Activated naive CD4-positive, alpha-beta T cell treated with anti-CD3 and anti-CD28 coated beads, Interleukin-2, amount 50 U/mL, for 72 hours (primary cell): ENCODE measurements at regions not wholly inside any gene's neighbourhood (a gene's known extent, or its start where the extent isn't known, plus 50 kb on each side); places are given as distances from the start of the nearest gene placed in this dataset.

ENCODE experiments used
- ATAC-seq, 2 donors: fragments of 150-1000 bp; cut with Tn5 transposase; 2 replicates each; pipeline ENCODE4 v1.10.0; 2021; ENCODE audit warnings: mild to moderate bottlenecking in 2 of 2, moderate library complexity in 2 of 2
- DNase-seq, 2 donors: peaks; one replicate each; pipeline ENCODE4 v3.0.0; 2021 to 2022; ENCODE audit warnings: low spot score in 2 of 2
- H3K27ac Mint-ChIP-seq, 2 donors: one replicate each; pipeline ENCODE4 v1.8.0; 2022; ENCODE audit warnings: mild to moderate bottlenecking in 2 of 2, mixed read lengths in 2 of 2
- H3K36me3 Mint-ChIP-seq, 2 donors: one replicate each; pipeline ENCODE4 v1.8.0; 2022; ENCODE audit warnings: mixed read lengths in 2 of 2
- H3K9me3 Mint-ChIP-seq, 2 donors: one replicate each; pipeline ENCODE4 v1.8.0; 2022; ENCODE audit warnings: mixed read lengths in 2 of 2

GRCh38 chr2:17115042-17115441 lies 403.2 kb downstream of the RAD51AP2 start:
- Mint-ChIP-seq H3K9me3 (no peaks in the 10 kb centered on the region), H3K27ac (no peak overlapping the region), H3K36me3 (no peaks in the 10 kb centered on the region)
- DNase-seq (no peak), ATAC-seq (no peak)

DNA sequence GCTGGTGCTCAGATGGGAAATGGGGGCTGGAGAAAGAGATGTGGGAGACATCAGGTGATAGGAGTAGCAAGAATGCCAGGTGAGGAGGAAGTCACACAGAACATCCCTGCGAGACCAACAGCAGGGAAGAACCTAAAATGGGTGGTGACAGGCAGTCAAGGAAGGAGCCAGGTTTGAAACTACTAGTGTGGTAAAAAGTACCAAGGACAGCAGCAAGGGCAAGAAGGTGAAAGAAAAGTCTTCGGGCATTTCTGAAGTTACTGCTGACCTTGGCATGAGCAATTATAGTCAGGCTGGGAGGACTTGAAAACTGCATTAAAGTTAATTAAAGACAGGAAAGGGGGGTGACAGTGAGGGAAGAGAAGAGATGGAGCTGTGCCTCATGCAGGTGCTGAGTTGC lies 410.4 kb downstream of the RAD51AP2 start:
- H3K36me3 Mint-ChIP-seq = no peaks in the 10 kb centered on the region
- DNase-seq (no peak), ATAC-seq (no peak)
- peaks cover 7 to 15% of the 10 kb centered on the region in 2 donors for H3K9me3 Mint-ChIP-seq
- no peak overlapping the region for H3K27ac Mint-ChIP-seq

GRCh38 chr2:17107151-17107550 lies 411.1 kb downstream of the RAD51AP2 start:
- ATAC-seq (no peak), DNase-seq (no peak)
- Mint-ChIP-seq H3K36me3 (no peaks in the 10 kb centered on the region), H3K27ac (no peak overlapping the region), H3K9me3 (peaks cover 7 to 15% of the 10 kb centered on the region in 2 donors)

- H3K36me3 Mint-ChIP-seq = no peaks in the 10 kb centered on the region
- H3K9me3 Mint-ChIP-seq = peaks cover 7 to 15% of the 10 kb centered on the region in 2 donors
- no peak overlapping the region for H3K27ac Mint-ChIP-seq
- DNase-seq (no peak), ATAC-seq (no peak)
These were observed 411.8 kb downstream of the RAD51AP2 start for GRCh38 chr2:17106418-17106817.

DNA sequence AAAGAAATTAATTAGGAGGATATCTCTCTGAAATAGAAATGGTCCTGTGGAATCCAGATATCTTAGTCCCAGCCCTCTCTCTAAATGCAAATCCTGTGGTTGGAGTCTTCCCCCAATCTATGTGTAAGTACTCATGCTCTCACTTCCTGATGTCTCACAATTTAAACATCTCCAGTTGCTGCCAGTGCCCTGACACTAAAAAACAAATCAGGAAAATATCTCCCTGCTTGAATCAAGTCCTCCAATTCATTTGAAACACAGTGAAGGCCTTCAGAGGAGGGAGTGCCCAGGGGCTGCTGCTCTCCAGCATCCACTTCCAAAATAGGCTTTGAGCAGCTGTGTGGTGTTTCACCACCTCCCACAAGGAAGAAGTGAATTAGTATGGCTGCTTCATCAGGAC lies 413.8 kb downstream of the RAD51AP2 start:
- DNase-seq (no peak), ATAC-seq (no peak)
- H3K9me3 Mint-ChIP-seq = peaks cover 7 to 15% of the 10 kb centered on the region in 2 donors
- no peaks in the 10 kb centered on the region for H3K36me3 Mint-ChIP-seq
- H3K27ac Mint-ChIP-seq = no peak overlapping the region

GRCh38 chr2:17101596-17101995 lies 416.6 kb downstream of the RAD51AP2 start:
- ATAC-seq (no peak), DNase-seq (no peak)
- Mint-ChIP-seq H3K9me3 (peaks cover 0 to 3% of the 10 kb centered on the region in 2 donors), H3K36me3 (no peaks in the 10 kb centered on the region), H3K27ac (no peak overlapping the region)

DNA sequence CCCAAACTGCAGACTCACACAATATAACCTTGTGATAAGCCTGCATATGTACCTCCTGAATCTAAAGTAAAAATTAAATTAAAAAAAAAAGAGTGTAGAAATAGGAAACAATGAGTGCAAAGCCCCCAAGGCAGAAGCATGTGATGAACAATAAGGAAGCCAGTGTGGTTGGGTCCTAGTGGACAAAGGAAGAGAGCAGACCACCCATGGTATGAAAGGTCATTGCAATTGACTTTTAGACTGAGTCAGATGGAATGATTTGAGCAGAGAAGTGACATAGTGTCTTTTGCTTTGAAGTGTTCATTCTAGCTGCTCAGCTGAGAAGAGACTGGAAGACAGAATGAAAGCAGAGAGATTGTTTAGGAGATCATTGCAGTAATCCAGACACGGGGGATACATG lies 417.1 kb downstream of the RAD51AP2 start:
- ATAC-seq (no peak), DNase-seq (no peak)
- Mint-ChIP-seq H3K27ac (no peak overlapping the region), H3K9me3 (peaks cover 0 to 3% of the 10 kb centered on the region in 2 donors), H3K36me3 (no peaks in the 10 kb centered on the region)

DNA sequence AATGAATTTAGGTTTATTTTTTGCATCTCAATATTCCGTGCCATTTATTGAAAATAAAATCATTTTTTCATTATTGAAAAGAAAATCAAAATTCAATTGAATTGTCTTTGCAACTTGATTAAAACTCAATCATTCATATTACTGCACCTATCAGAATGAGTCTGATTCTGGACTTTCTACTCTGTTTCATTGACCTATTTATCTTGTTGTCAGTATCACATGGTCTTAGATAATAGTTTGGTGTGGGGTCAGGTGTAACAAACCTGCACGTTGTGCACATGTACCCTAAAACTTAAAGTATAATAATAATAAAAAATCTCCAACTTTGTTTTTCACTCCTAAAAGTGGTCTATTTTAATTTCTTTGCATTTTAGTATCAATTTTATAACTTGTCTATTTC lies 422.9 kb downstream of the RAD51AP2 start:
- Mint-ChIP-seq H3K9me3 (peaks cover 5% of the 10 kb centered on the region in 2 donors), H3K27ac (no peak overlapping the region), H3K36me3 (peaks cover 0 to 4% of the 10 kb centered on the region in 2 donors)
- ATAC-seq (no peak), DNase-seq (no peak)

DNA sequence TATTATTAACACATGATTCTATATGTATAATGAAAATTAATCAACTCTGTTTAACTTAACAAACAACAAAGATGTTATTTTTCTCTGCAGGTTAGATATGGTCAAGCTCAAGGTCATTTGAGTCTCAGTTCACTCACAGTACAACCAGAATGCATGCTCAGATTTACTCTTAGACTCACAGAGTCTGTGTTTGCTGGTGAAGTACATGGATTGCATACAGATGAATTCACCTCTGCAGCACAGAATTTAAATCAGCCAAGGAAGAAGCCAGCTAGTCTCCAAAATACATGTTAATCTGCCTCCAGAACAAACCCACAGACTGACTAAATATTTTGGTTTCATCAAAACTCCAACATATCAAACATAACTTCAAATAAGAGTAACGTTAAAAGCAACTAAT lies 424.5 kb downstream of the RAD51AP2 start:
- H3K9me3 Mint-ChIP-seq = peaks cover 5% of the 10 kb centered on the region in 2 donors
- no peak overlapping the region for H3K27ac Mint-ChIP-seq
- peaks cover 0 to 4% of the 10 kb centered on the region in 2 donors for H3K36me3 Mint-ChIP-seq
- DNase-seq (no peak), ATAC-seq (no peak)

DNA sequence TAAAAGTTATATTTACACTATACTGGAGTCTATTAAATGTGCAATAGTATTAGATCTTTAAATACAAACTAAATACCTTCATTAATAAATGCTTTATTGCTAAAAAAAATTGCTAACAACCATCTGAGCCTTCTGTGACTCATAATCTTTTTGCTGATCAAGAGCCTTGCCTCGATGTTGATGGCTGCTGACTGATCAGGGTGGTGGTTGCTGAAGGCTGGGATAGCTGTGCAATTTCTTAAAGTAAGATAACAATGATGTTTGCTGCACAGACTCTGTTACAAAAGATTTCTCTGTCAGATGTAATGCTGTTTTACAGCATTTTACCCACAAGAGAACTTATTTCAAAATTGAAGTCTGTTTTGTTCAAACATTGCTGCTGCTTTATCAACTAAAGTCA lies 421.4 kb upstream of the CYRIA start:
- Mint-ChIP-seq H3K9me3 (peaks cover 9 to 10% of the 10 kb centered on the region in 2 donors), H3K27ac (no peak overlapping the region), H3K36me3 (peaks cover 0 to 4% of the 10 kb centered on the region in 2 donors)
- ATAC-seq (no peak), DNase-seq (no peak)

DNA sequence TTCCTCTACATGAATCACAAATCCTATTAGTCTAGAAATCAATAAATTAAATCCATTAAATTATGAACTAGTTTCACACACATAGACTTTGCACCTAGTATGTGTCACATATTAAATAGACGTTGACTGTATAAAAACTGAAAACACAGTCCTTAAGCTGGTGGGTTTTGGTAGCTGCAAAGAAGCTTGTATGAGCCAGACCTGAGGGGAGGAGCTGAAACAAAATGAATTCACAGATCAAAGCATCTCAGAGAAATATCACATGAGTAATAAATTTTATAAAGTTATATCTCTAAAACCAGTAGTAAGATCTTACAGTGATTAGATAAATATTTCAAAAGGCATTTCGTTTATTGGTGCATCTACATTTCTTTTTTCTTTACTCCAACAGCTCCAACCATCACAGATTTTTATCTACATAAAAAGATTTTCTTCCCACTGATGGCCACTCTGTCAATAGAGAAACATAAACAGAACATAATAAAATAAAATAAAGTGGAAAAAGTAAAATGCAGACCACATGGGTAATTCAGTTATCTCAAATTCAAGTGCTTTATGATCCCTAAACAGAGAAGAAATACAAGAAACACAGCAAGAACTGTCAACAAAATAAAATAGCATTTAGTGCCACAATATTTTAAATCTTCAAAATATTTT lies 420.0 kb upstream of the CYRIA start:
- Mint-ChIP-seq H3K9me3 (peaks cover 6 to 10% of the 10 kb centered on the region in 2 donors), H3K27ac (no peak overlapping the region), H3K36me3 (peaks cover 0 to 1% of the 10 kb centered on the region in 2 donors)
- DNase-seq (no peak), ATAC-seq (no peak)

DNA sequence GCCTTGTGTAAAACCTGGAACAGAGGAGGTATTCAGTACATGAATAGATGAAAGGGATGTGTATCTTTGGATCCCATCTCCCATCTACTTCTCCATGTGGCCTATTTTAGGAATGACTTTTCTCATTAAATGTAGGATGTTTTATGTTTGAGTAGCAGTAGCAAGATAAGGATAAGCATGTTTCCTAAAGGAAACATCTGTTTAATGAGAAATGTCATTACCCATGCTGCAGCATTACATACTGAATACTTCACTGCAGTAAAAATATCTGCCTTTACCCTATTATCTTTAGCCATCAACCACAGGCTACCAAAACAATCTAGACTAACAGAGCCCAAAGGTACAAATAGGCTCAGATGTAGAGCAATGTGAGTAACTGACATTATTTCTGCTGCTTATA lies 419.2 kb upstream of the CYRIA start:
- no peaks in the 10 kb centered on the region for H3K36me3 Mint-ChIP-seq
- no peak overlapping the region for H3K27ac Mint-ChIP-seq
- peaks cover 11 to 18% of the 10 kb centered on the region in 2 donors for H3K9me3 Mint-ChIP-seq
- ATAC-seq = no peak
- no peak for DNase-seq

DNA sequence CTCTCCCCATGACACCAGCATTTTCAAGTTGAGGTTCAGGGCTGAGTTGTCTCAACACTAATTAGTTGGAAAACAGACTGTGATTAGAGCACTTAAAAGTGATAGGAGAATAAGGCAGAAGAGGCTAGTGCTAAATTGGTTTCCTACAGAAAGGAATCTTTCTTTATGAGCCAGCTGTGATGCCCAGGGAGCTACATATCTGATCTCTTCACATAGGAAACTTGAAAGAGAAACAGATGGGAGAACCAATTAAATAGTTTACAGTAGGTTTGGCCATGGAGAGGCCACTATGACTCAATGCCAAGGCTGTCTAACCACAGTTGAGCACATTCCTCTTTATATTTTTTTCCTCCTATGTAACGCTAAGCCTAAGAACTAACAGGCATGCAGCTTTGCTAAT lies 418.3 kb upstream of the CYRIA start:
- no peak overlapping the region for H3K27ac Mint-ChIP-seq
- H3K9me3 Mint-ChIP-seq = peaks cover 14 to 21% of the 10 kb centered on the region in 2 donors
- H3K36me3 Mint-ChIP-seq = peaks cover 3% of the 10 kb centered on the region in 2 donors
- DNase-seq (no peak), ATAC-seq (no peak)

- no peak for ATAC-seq
- no peak for DNase-seq
- Mint-ChIP-seq H3K27ac (no peak overlapping the region), H3K9me3 (peaks cover 22 to 24% of the 10 kb centered on the region in 2 donors), H3K36me3 (peaks cover 7% of the 10 kb centered on the region in 2 donors)
These were observed 413.6 kb upstream of the CYRIA start for GRCh38 chr2:17079262-17079661.

DNA sequence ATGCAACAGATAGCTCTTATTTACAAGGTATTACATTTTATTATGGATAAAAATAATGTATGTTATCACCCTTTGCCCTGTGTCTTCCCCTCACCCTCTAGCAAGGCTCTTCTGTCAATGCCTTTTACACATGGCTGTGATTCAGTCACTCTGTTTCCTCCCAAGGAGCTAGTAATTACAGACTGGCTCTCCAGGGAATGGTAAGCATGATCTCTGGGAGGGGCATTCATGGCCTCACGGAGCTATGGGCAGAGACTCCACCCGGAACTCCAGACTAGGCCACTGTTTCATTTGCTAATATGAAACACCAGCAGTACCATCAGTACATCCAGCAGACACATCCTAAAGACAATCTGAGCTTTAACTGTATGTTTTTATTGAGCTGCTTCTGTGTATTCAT lies 410.9 kb upstream of the CYRIA start:
- peaks cover 24 to 25% of the 10 kb centered on the region in 2 donors for H3K9me3 Mint-ChIP-seq
- peaks cover 7% of the 10 kb centered on the region in 2 donors for H3K36me3 Mint-ChIP-seq
- DNase-seq (no peak), ATAC-seq (no peak)
- no peak overlapping the region for H3K27ac Mint-ChIP-seq

DNA sequence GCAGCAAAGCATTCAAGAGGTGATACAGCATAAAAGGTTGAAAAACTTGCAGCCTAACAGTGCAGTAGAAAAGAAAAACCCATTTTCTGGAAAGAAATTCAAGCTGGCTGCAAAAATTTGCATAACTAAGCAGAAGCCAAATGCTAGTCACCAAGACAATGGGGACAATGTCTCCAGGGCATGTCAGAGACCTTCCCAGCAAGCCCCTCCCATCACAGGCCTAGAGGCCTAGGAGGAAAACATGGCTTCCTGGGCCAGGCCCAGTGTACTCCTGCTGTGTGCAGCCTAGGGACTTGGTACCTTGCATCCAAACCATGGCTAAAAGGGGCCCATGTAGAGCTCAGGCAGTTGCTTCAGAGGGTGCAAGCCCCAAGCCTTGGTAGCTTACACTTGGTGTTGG lies 405.1 kb upstream of the CYRIA start:
- no peak overlapping the region for H3K27ac Mint-ChIP-seq
- peaks cover 10% of the 10 kb centered on the region in 2 donors for H3K9me3 Mint-ChIP-seq
- DNase-seq (no peak), ATAC-seq (no peak)
- no peaks in the 10 kb centered on the region for H3K36me3 Mint-ChIP-seq

GRCh38 chr2:17069564-17069963 lies 403.9 kb upstream of the CYRIA start:
- ATAC-seq = no peak
- H3K9me3 Mint-ChIP-seq = peaks cover 10 to 13% of the 10 kb centered on the region in 2 donors
- DNase-seq = no peak
- no peak overlapping the region for H3K27ac Mint-ChIP-seq
- no peaks in the 10 kb centered on the region for H3K36me3 Mint-ChIP-seq

GRCh38 chr2:17068021-17068420 lies 402.4 kb upstream of the CYRIA start:
- no peaks in the 10 kb centered on the region for H3K36me3 Mint-ChIP-seq
- no peak for ATAC-seq
- peaks cover 10% of the 10 kb centered on the region in 2 donors for H3K9me3 Mint-ChIP-seq
- no peak for DNase-seq
- H3K27ac Mint-ChIP-seq = no peak overlapping the region
